Epithelial cell of esophagus (primary cell): ENCODE measurements at regions not wholly inside any gene's neighbourhood (a gene's known extent, or its start where the extent isn't known, plus 50 kb on each side); places are given as distances from the start of the nearest gene placed in this dataset.

Source experiments
- DNase-seq: peaks from one replicate; pipeline ENCODE4 v3.0.0; 2010; ENCODE audit warnings: low read depth
- H3K4me3 ChIP-seq: 2 replicates; pipeline ENCODE4 v1.5.1; 2011; ENCODE audit warnings: mild to moderate bottlenecking, low read length, control low read depth
- TF ChIP-seq, protein P1 (sequence below): IDR thresholded peaks from 2 replicates; pipeline ENCODE4 v1.5.1; 2011; ENCODE audit warnings: low read depth, mild to moderate bottlenecking, low read length, control low read depth, inconsistent platforms; ENCODE audit not compliant: insufficient read depth; ENCODE audit errors: missing control alignments

DNA sequence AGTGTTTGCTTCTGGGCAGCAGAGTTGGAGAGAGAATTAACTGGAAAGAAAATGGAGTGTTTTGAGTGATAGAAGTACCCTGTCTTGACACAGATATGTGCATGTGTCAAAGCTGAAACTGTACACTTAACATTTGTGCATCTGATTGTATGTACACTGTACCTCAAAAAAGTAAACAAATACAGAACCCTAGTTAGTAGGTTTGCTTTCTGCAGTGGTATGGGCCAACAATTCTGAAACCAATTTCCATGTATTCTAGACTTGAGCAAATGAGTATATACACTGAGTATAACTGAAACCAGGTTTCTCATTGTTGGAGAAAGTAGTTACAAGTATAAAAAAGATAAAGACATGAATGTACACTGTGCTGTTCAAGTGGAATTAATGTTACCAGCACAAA, 52.4 kb downstream of the ELAPOR2 start:
- no peak overlapping the region for H3K4me3 ChIP-seq
- no peak for DNase-seq
- TF ChIP-seq, protein P1, sequence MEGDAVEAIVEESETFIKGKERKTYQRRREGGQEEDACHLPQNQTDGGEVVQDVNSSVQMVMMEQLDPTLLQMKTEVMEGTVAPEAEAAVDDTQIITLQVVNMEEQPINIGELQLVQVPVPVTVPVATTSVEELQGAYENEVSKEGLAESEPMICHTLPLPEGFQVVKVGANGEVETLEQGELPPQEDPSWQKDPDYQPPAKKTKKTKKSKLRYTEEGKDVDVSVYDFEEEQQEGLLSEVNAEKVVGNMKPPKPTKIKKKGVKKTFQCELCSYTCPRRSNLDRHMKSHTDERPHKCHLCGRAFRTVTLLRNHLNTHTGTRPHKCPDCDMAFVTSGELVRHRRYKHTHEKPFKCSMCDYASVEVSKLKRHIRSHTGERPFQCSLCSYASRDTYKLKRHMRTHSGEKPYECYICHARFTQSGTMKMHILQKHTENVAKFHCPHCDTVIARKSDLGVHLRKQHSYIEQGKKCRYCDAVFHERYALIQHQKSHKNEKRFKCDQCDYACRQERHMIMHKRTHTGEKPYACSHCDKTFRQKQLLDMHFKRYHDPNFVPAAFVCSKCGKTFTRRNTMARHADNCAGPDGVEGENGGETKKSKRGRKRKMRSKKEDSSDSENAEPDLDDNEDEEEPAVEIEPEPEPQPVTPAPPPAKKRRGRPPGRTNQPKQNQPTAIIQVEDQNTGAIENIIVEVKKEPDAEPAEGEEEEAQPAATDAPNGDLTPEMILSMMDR = no peak

DNA sequence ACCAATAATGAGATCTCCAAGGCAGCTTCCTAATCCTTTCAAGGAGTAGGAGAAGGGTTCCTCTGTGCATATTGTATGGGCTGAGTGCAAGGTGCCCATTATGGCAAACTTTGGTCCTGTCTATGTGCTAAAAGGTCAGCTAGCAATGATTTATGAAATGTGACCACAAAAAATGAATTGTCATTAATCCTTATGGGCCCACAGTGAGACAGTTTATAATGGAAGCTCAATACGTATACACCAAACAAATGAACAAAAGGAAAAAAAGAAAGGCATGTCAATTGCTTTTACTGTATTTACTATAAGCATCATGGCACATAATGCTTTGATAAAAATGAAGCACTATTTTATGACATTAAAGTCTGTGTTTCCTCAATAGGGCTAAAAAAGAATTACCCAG, 54.5 kb downstream of the ELAPOR2 start:
- TF ChIP-seq, protein P1 = no peak
- H3K4me3 ChIP-seq = no peak overlapping the region
- DNase-seq = no peak

DNA sequence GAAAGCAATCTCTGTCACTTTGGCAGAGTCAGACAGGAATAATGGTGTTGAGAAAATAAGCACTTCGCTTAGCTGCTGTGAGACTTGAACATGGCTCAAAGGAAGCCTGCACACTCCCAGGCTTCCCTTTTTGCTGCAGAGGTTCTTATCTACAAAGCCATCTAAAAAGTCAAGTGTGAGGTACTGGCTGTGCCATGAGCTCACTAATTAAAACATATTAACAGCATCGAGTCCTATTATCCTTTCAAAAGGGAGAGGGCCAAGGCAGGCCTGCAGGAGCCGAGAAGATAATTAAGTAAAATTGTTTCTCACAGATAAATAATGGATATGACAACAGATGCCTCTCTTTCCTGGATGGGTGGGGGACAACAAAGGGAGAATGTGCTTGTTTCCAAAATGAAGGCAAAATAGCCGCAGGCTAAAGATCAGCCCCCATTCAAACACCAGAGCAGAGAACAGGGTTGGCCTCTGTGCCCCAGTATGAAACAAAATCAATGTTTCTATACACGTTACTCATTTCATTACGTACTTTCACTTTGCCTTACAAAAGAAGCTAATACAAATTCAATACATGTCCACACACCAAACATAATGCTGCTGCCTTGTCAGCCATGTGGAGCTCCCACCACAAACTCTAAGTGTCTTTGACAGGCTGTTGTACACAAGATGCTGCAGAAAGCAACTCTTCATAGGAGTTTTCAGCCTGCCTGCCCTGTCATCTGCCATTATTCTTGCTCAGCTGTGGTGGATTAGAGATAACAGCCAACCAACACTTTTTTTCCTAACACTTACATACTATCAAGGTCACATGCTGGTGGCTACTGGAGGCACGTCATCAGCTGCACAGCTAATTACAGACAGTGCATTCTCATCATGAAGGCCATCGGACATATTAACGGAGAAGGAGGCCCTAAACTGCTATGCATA, 55.3 kb downstream of the ELAPOR2 start:
- no peak overlapping the region for H3K4me3 ChIP-seq
- DNase-seq = no peak
- TF ChIP-seq, protein P1 = no peak

DNA sequence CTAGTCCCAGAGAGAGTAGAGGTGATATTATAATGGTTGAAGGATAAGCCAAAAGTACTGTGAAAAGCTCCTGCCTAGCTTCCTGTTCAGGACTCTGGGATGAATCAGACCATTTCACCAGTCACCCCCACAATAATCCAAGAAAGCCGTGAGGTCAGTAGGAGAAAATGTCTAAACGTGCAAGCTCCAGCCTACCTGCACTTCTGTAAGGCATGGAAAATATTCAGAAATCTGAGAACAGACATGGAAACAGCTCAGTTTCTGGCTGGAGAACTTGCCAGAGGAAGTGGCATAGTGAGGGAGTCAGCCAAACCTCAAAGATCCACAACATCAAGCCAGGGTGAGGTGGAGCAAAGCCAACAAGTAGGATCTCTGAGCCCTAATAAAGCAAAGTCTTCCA, 58.2 kb downstream of the ELAPOR2 start:
- DNase-seq = peak; percentile 46
- TF ChIP-seq, protein P1 = no peak
- H3K4me3 ChIP-seq = no peak overlapping the region

DNA sequence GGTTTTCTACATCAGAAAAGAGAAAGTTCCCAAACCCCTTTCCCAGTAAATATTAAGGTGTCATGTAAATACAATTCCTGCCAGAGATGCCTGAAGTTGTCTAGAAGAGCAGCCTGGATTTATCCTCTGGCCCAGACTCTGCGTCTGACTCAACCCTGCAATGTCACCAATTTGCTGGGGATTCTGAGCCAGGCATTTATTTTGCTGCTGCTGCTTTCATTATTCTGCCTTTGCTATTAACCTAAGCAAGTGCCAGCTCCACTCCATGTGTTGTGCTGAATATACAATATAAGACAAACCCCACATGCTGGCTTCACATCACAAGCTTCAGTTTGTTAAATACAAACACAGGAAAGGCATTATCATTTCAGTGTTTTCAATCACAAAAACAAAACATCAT, 59.1 kb downstream of the ELAPOR2 start:
- no peak for DNase-seq
- TF ChIP-seq, protein P1 = no peak
- H3K4me3 ChIP-seq = no peak overlapping the region

DNA sequence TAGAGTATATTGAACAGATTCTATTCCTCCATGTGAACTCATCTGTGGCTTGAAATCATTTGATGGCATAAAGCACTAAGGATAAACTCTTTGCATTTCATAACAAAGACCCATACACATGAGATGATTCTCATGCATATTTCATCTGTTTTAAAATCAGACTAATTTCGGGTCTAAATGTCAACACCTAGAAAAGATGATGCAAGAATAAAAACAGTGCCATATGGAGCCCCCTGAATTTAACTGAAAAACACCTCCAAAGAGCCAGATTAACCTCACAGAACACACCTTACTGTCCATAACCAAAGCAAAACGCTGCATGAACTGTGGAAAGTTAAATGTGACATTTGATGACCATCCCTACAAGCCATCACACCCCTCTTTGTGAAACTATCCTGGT, 59.7 kb downstream of the ELAPOR2 start:
- TF ChIP-seq, protein P1 = no peak
- no peak for DNase-seq
- H3K4me3 ChIP-seq = no peak overlapping the region

DNA sequence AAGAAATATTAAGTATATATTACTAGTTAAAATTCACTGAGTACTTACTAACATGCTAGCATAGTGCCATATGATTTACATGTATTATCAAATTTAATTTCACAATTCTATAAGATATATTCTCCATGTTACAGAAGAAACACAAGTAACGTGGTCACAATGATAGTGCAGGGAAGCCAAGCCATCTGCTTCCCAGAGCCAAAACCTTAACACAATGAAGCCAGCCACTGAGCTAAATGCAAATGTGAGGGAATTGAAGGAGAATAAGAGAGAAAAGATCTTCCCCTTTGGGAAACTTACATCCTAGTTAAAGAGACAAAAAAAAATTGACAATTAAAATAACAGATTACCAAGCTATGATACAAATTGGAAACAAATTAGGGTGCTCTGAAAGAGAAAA, 63.6 kb downstream of the ELAPOR2 start:
- no peak for DNase-seq
- H3K4me3 ChIP-seq = no peak overlapping the region
- TF ChIP-seq, protein P1 = no peak
